Activated CD4-positive, alpha-beta T cell treated with anti-CD3 and anti-CD28 coated beads for 24 hours (primary cell): ENCODE measurements at regions not wholly inside any gene's neighbourhood (a gene's known extent, or its start where the extent isn't known, plus 50 kb on each side); places are given as distances from the start of the nearest gene placed in this dataset.

ENCODE experiments used
- DNase-seq, 2 donors: peaks; one replicate each; pipeline ENCODE4 v3.0.0-alpha.2; 2020; ENCODE audit warnings: low read depth in 2 of 2

GRCh38 chr10:1954300-1954699, 217.0 kb upstream of the ADARB2 start:
- no peak for DNase-seq

- no peak for DNase-seq
Observed at GRCh38 chr10:1952126-1953095, 215.1 kb upstream of the ADARB2 start.

GRCh38 chr10:1950803-1951495, 213.6 kb upstream of the ADARB2 start:
- no peak for DNase-seq

GRCh38 chr10:1947464-1948003, 210.2 kb upstream of the ADARB2 start:
- DNase-seq: no peak

- no peak for DNase-seq
Observed at GRCh38 chr10:1944487-1944886, 207.2 kb upstream of the ADARB2 start.

GRCh38 chr10:1942478-1942877, 205.2 kb upstream of the ADARB2 start:
- DNase-seq: no peak

GRCh38 chr10:1939016-1939415, 201.7 kb upstream of the ADARB2 start:
- DNase-seq: peak; percentile 26 to 60

- peak in 1 of 2 donors; percentile 24 for DNase-seq
Observed at GRCh38 chr10:1938317-1938716, 201.0 kb upstream of the ADARB2 start.

GRCh38 chr10:1935912-1936311, 198.6 kb upstream of the ADARB2 start:
- DNase-seq: no peak

- no peak for DNase-seq
Observed at GRCh38 chr10:1933215-1933614, 195.9 kb upstream of the ADARB2 start.

- no peak for DNase-seq
Observed at GRCh38 chr10:1932692-1933094, 195.4 kb upstream of the ADARB2 start.

- DNase-seq: no peak
Observed at GRCh38 chr10:1928606-1929005, 191.3 kb upstream of the ADARB2 start.

GRCh38 chr10:1923998-1924397, 186.7 kb upstream of the ADARB2 start:
- no peak for DNase-seq

- no peak for DNase-seq
Observed at GRCh38 chr10:1923586-1923985, 186.3 kb upstream of the ADARB2 start.

- DNase-seq: no peak
Observed at GRCh38 chr10:1920941-1921340, 183.6 kb upstream of the ADARB2 start.

- no peak for DNase-seq
Observed at GRCh38 chr10:1920127-1920526, 182.8 kb upstream of the ADARB2 start.

GRCh38 chr10:1911771-1912170, 174.4 kb upstream of the ADARB2 start:
- DNase-seq: no peak

- DNase-seq: no peak
Observed at GRCh38 chr10:1903982-1904381, 166.7 kb upstream of the ADARB2 start.

- DNase-seq: no peak
Observed at GRCh38 chr10:1896153-1896552, 158.8 kb upstream of the ADARB2 start.

- DNase-seq: no peak
Observed at GRCh38 chr10:1895691-1896090, 158.4 kb upstream of the ADARB2 start.

GRCh38 chr10:1894912-1895311, 157.6 kb upstream of the ADARB2 start:
- no peak for DNase-seq

GRCh38 chr10:1893941-1894340, 156.6 kb upstream of the ADARB2 start:
- no peak for DNase-seq

- no peak for DNase-seq
Observed at GRCh38 chr10:1886039-1886438, 148.7 kb upstream of the ADARB2 start.
